Fibroblast of villous mesenchyme (primary cell): ENCODE measurements at regions not wholly inside any gene's neighbourhood (a gene's known extent, or its start where the extent isn't known, plus 50 kb on each side); places are given as distances from the start of the nearest gene placed in this dataset.

ENCODE experiments used
- DNase-seq: peaks from one replicate; pipeline ENCODE4 v3.0.0-alpha.2; 2010; ENCODE audit warnings: low read depth
- H3K4me3 ChIP-seq: 2 replicates; pipeline ENCODE4 v1.5.1; 2011; ENCODE audit warnings: low read depth, mild to moderate bottlenecking, low read length
- CTCF ChIP-seq: IDR thresholded peaks from 2 replicates; pipeline ENCODE4 v1.5.1; 2012; ENCODE audit warnings: low read depth, mild to moderate bottlenecking, low read length; ENCODE audit not compliant: insufficient read depth

GRCh38 chr9:87081503-87081902 lies 134.2 kb upstream of the GAS1 start:
- H3K4me3 ChIP-seq: no peak overlapping the region
- no peak for DNase-seq
- TF ChIP-seq CTCF: no peak

DNA sequence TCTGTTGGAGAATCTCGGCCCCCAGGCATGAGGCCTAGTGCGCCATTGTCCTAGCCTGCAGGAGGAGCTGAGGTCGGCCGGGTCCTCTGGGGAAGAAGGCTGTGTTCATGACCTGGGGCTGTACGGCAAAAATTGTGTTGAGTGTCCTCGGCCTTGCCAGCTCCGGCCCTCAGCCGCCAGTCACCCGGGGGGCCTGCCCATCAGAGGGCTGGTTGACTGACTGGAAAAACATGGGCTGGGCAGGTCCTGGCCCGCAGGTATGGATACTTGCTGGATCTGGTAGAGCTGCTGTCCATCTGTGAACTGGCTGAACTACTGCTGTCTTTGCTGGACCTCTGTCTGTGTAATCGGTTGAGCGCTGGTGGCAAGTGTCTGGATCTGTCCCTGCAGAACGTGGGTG lies 136.7 kb upstream of the GAS1 start:
- no peak for DNase-seq
- H3K4me3 ChIP-seq: no peak overlapping the region
- TF ChIP-seq CTCF: no peak

GRCh38 chr9:87084407-87084806 lies 137.1 kb upstream of the GAS1 start:
- no peak overlapping the region for H3K4me3 ChIP-seq
- no peak for TF ChIP-seq CTCF
- no peak for DNase-seq

DNA sequence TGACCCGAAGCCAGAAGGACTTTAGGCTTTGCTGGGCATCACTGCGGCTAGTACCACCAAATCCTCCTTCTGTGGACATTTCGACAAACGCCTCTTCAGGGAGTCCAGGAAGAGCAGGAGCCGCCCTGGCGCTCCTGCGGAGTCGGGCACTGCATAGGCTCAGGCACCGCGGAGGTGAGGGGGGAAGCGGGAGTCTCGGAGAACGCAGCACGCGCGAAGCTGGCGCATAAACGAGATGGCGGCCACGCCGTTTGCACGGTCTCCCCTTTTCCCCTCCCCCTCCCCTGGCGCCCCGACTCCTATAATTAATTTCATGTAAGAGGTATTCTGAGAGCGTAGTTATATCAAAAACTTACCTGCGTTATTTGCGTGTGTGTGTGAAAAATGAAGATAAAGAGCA lies 137.8 kb upstream of the GAS1 start:
- no peak for DNase-seq
- H3K4me3 ChIP-seq: no peak overlapping the region
- no peak for TF ChIP-seq CTCF

GRCh38 chr9:87085521-87085920 lies 138.2 kb upstream of the GAS1 start:
- TF ChIP-seq CTCF: no peak
- H3K4me3 ChIP-seq: no peak overlapping the region
- no peak for DNase-seq

DNA sequence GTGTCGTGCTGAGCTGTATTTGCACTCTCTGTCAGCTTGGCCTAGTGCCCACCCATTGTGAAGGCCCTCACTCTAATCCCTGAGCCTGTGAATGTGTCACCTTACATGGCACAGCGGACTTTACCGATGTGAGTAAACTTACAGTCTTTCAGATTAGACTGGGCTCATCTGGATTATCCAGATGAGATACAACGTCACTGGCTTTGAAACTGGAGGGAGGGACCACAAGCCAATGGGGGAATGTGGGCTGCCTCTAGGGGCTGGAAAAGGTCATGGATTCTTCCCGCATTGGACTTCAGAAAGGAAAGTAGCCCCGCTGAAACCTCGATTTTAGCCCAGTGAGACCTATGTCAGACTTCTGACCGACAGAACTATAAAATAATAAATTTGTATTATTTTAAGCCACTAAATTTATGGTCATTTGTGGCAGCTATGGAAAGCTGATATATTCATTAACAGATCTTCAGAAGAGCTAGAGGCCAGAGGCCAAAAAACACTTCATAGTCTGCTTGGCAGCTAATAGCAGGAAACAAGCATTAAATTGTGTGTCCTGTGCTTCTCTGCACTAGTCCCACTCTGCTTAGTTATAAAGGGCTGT lies 139.0 kb upstream of the GAS1 start:
- TF ChIP-seq CTCF: no peak
- H3K4me3 ChIP-seq: no peak overlapping the region
- DNase-seq: no peak

- H3K4me3 ChIP-seq: no peak overlapping the region
- TF ChIP-seq CTCF: no peak
- DNase-seq: no peak
Measured at GRCh38 chr9:87087197-87087596, 139.9 kb upstream of the GAS1 start.
